ENCODE measurements at regions not wholly inside any gene's neighbourhood (a gene's known extent, or its start where the extent isn't known, plus 50 kb on each side); places are given as distances from the start of the nearest gene placed in this dataset.

DNA sequence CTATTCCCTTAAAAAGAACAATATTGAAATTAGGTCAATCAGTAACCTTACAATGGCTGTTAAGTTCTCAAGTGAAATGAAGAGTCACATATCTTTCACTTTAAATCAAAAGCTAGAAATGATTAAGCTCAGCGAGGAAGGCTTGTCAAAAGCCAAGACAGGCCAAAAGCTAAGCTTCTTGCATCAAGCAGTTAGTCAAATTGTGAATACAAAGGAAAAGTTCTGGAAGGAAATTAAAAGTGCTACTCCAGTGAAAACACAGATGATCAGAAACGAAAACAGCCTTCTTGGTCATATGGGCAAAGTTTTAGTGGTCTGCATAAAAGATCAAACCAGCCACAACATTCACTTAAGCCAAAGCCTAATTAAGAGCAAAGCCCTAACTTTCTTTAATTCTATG is 402.6 kb upstream of the ZEB2 start:
- H3K27ac ChIP-seq, result no peak overlapping the region
- no peaks in the 10 kb centered on the region for H3K4me1 ChIP-seq
- intact Hi-C loops (cut with DNase I), result no loop called here
- no peaks in the 10 kb centered on the region for H3K27me3 ChIP-seq
- ATAC-seq (no peak), DNase-seq (no peak)
- no peak overlapping the region for H3K4me3 ChIP-seq
- H3K36me3 ChIP-seq, result no peaks in the 10 kb centered on the region
- H3K9me3 ChIP-seq, result peaks cover 0 to 14% of the 10 kb centered on the region in 2 donors
- TF ChIP-seq, protein P1, sequence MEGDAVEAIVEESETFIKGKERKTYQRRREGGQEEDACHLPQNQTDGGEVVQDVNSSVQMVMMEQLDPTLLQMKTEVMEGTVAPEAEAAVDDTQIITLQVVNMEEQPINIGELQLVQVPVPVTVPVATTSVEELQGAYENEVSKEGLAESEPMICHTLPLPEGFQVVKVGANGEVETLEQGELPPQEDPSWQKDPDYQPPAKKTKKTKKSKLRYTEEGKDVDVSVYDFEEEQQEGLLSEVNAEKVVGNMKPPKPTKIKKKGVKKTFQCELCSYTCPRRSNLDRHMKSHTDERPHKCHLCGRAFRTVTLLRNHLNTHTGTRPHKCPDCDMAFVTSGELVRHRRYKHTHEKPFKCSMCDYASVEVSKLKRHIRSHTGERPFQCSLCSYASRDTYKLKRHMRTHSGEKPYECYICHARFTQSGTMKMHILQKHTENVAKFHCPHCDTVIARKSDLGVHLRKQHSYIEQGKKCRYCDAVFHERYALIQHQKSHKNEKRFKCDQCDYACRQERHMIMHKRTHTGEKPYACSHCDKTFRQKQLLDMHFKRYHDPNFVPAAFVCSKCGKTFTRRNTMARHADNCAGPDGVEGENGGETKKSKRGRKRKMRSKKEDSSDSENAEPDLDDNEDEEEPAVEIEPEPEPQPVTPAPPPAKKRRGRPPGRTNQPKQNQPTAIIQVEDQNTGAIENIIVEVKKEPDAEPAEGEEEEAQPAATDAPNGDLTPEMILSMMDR (IDR thresholded peaks at IDR 0.05), result no peak

DNA sequence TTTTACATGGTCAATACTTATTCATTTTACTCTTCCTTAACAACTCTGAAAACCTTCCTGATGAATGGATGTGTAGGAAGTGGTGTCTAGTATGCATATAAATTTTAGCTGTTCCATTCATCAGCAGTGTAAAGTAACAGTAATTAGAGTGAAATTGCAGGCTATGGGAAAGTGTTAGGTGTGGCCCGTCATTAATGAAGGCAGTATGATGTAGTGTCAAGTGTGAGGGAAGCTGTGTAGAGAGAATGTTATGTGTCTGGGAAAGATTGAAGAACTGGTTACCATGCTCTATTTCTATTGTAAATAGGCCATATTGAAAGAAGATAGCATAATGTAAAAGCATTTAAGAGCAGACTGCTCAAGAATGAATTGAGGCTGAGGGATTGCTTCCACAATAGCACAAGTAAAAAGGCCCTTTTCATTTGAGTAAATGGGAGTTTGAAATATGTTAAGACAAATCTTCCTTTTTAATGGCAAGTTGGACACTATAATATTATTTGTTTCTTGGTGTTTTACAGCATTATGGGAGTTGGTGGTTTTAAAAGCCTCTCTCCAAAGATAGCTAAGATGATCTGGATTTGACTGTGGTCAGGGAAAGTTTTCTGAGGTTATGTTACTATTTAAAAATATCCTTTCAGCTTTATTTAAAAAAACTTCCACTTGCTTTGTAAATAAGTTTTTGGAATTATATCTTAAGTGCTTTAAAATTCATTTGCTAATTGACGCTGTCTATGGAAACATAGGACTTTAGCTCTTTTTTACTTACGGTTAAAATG is 401.0 kb upstream of the ZEB2 start:
- Histone ChIP-seq H3K27me3 (no peaks in the 10 kb centered on the region), H3K36me3 (no peaks in the 10 kb centered on the region), H3K4me3 (no peak overlapping the region), H3K27ac (no peak overlapping the region), H3K4me1 (no peaks in the 10 kb centered on the region), H3K9me3 (peaks cover 0 to 3% of the 10 kb centered on the region in 2 donors)
- DNase-seq (no peak), ATAC-seq (no peak)
- TF ChIP-seq, protein P1 (IDR thresholded peaks at IDR 0.05), result no peak
- intact Hi-C loops (cut with DNase I), result no loop called here

DNA sequence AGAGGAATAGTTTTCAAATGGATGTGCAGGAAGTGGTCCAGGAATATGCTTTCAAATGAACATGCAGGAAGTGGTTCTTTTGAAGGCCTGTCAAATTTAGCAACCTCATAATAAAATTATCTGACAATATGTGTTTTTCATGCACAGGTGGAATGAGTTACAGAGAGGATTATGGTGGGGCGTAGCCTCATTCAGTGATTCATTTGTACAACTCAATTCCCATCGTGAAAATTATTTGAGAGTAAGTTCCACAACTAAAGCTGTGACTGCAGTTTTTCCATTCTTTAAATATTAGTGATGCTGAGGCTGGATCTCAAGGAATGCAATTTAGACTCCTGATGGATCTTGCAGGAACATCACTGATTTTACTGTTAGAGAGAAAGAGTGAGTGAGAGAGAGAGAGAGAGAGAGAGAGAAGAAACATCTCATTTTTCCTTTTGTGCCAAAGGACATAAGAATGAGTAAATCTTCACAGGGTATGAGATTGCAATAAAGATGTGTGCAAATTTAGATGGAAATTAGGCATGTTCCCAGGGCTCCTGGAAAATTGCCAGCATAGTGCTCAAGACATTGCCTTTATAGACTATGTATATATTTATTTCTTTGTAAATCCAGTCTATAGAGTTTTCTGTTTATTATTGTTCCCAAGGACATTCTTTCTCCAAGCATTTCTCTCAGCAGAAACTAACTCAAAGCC is 394.9 kb upstream of the ZEB2 start:
- H3K27me3 ChIP-seq, result no peaks in the 10 kb centered on the region
- H3K9me3 ChIP-seq, result peaks cover 0 to 6% of the 10 kb centered on the region in 2 donors
- intact Hi-C loops (cut with DNase I), result no loop called here
- no peaks in the 10 kb centered on the region for H3K4me1 ChIP-seq
- no peaks in the 10 kb centered on the region for H3K36me3 ChIP-seq
- no peak overlapping the region for H3K4me3 ChIP-seq
- no peak overlapping the region for H3K27ac ChIP-seq
- TF ChIP-seq, protein P1 (IDR thresholded peaks at IDR 0.05), result no peak
- DNase-seq (no peak), ATAC-seq (no peak)

DNA sequence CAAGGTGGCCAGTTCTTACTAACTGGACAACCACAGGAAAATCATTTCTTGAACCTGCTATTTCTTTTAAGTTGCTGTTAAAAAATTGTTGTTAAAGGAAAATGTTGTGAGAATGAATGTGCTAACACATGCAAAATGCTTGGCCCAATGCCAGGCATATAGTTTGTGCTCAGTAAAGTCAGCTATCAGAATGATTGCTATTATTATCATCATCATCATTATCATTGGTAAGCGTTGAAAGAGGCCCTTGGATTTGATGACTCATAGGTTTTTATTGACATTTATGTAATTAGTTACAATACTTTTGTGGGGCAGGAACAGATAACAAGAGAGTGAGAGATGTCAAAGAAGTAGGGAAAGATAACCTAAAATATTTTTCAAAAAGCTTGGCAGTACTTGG is 394.2 kb upstream of the ZEB2 start:
- H3K36me3 ChIP-seq, result no peaks in the 10 kb centered on the region
- DNase-seq, result no peak
- H3K9me3 ChIP-seq, result peaks cover 0 to 6% of the 10 kb centered on the region in 2 donors
- no peak overlapping the region for H3K4me3 ChIP-seq
- intact Hi-C loops (cut with DNase I), result no loop called here
- ATAC-seq, result no peak
- no peaks in the 10 kb centered on the region for H3K27me3 ChIP-seq
- H3K4me1 ChIP-seq, result no peaks in the 10 kb centered on the region
- TF ChIP-seq, protein P1 (IDR thresholded peaks at IDR 0.05), result no peak
- no peak overlapping the region for H3K27ac ChIP-seq

DNA sequence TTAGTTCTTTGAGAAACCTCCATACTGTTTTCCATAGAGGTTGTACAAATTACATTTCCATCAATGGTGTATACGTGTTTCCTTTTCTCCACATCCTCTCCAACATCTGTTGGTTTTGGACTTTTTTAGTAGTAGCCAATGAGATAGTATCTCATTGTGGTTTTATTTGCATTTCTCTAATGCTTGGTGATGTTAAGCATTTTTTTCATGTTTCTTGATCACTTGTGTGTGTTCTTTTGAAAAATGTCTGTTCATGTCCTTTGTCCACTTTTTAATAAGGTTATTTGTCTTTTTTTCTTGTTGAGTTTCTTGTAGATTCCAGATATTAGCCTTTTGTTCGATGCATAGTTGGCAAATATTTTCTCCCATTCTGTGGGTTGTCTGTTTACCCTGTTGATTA is 392.3 kb upstream of the ZEB2 start:
- DNase-seq, result no peak
- ATAC-seq, result no peak
- TF ChIP-seq, protein P1 (IDR thresholded peaks at IDR 0.05), result no peak
- intact Hi-C loops (cut with DNase I), result no loop called here
- Histone ChIP-seq H3K36me3 (no peaks in the 10 kb centered on the region), H3K4me3 (no peak overlapping the region), H3K4me1 (no peaks in the 10 kb centered on the region), H3K9me3 (peaks cover 0 to 6% of the 10 kb centered on the region in 2 donors), H3K27me3 (no peaks in the 10 kb centered on the region), H3K27ac (no peak overlapping the region)

Data from left lung (tissue), 4 donors.